ENCODE measurements at regions not wholly inside any gene's neighbourhood (a gene's known extent, or its start where the extent isn't known, plus 50 kb on each side); places are given as distances from the start of the nearest gene placed in this dataset.

DNA sequence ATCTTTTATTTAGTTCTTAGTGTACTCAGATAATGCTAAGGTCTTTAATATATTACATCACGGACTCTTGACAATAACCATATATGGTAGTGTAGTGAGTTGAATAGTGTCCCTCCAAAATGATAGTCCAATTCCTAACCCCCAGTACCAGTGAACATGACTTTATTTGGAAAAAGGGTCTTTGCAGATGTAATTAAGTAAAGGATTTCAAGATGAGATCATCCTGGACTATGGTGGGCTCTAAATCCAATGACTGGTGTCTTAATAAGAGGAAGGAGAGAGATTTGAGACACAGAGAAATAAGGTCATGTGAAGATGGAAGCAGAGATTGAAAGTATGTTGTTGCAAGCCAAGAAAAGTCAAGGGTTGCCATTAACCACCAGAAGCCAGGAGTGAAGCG is 236.5 kb upstream of the DIPK2B start:
- TF ChIP-seq, protein P1, sequence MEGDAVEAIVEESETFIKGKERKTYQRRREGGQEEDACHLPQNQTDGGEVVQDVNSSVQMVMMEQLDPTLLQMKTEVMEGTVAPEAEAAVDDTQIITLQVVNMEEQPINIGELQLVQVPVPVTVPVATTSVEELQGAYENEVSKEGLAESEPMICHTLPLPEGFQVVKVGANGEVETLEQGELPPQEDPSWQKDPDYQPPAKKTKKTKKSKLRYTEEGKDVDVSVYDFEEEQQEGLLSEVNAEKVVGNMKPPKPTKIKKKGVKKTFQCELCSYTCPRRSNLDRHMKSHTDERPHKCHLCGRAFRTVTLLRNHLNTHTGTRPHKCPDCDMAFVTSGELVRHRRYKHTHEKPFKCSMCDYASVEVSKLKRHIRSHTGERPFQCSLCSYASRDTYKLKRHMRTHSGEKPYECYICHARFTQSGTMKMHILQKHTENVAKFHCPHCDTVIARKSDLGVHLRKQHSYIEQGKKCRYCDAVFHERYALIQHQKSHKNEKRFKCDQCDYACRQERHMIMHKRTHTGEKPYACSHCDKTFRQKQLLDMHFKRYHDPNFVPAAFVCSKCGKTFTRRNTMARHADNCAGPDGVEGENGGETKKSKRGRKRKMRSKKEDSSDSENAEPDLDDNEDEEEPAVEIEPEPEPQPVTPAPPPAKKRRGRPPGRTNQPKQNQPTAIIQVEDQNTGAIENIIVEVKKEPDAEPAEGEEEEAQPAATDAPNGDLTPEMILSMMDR (IDR thresholded peaks at IDR 0.05), result no peak
- no peak for TF ChIP-seq EZH2 (IDR thresholded peaks at IDR 0.05)

Measured in neural progenitor cell (in vitro differentiated cells).